Spleen (tissue), 7 donors: ENCODE measurements at regions not wholly inside any gene's neighbourhood (a gene's known extent, or its start where the extent isn't known, plus 50 kb on each side); places are given as distances from the start of the nearest gene placed in this dataset.

Experiments used
- POLR2A ChIP-seq, 3 donors: fragments of 450-650 bp; IDR thresholded peaks; one replicate each; pipeline ENCODE4 v1.5.1; 2017; ENCODE audit warnings: antibody characterized with exemption in 3 of 3, mild to moderate bottlenecking in 1 of 3
- POLR2AphosphoS5 ChIP-seq, 3 donors: sonication (generic); formaldehyde crosslinking; IDR thresholded peaks; one replicate each; pipeline ENCODE4 v1.5.1; 2017; ENCODE audit warnings: antibody characterized with exemption in 3 of 3
- TF ChIP-seq, protein P1 (sequence below), 11 experiments: fragments of 200-600 bp in 7 of 11; fragments of 450-650 bp in 4 of 11; sonication (generic) in 4 of 11; IDR thresholded peaks in 8 of 11; conservative IDR thresholded peaks in 3 of 11; 1 replicate in 7 of 11; 2 replicates in 4 of 11; pipeline versions ENCODE4 v1.4.0 to v1.8.0; 2016 to 2021; ENCODE audit warnings: antibody characterized with exemption in 11 of 11, inconsistent platforms in 4 of 11, mild to moderate bottlenecking in 1 of 11
- donor health status: DM: no; HTN: no; CAD: no; lungs with moderate emphysema.
- donor health status: DM: no; HTN: no; CAD: no.
- donor health status: DM: no; HTN: no; CAD: no.

DNA sequence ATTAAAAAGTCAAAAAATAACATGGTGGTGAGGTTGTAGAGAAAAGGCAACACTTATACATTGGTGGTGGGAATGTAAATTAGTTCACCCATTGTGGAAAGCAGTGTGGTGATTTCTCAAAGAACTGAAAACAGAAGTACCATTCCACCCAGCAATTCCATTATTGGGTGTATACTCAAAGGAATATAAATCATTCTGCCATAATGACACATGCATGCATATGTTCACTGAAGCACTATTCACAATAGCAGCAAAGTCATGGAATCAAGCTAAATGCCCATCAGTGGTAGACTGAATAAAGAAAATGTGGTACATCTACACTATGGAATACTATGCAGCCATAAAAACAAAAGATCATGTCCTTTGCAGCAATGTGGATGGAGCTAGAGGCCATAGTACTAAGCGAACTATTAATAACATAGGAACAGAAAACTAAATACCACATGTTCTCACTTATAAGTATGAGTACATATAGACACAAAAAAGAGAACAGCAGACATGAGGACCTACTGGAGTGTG, 66.1 kb upstream of the MKLN1 start:
- TF ChIP-seq, protein P1, sequence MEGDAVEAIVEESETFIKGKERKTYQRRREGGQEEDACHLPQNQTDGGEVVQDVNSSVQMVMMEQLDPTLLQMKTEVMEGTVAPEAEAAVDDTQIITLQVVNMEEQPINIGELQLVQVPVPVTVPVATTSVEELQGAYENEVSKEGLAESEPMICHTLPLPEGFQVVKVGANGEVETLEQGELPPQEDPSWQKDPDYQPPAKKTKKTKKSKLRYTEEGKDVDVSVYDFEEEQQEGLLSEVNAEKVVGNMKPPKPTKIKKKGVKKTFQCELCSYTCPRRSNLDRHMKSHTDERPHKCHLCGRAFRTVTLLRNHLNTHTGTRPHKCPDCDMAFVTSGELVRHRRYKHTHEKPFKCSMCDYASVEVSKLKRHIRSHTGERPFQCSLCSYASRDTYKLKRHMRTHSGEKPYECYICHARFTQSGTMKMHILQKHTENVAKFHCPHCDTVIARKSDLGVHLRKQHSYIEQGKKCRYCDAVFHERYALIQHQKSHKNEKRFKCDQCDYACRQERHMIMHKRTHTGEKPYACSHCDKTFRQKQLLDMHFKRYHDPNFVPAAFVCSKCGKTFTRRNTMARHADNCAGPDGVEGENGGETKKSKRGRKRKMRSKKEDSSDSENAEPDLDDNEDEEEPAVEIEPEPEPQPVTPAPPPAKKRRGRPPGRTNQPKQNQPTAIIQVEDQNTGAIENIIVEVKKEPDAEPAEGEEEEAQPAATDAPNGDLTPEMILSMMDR (IDR thresholded peaks at IDR 0.05 in 8 of 11, conservative IDR thresholded peaks at IDR 0.05 in 3 of 11) = no peak
- TF ChIP-seq POLR2A (IDR thresholded peaks at IDR 0.05) = no peak
- TF ChIP-seq POLR2AphosphoS5 (IDR thresholded peaks at IDR 0.05) = no peak
